ENCODE measurements at regions not wholly inside any gene's neighbourhood (a gene's known extent, or its start where the extent isn't known, plus 50 kb on each side); places are given as distances from the start of the nearest gene placed in this dataset.

GRCh38 chr3:127405791-127406190 lies 117.9 kb upstream of the PRR20G start:
- intact Hi-C loops (cut with micrococcal nuclease): no loop called here

- intact Hi-C loops (cut with micrococcal nuclease): no loop called here
Measured at GRCh38 chr3:127405010-127405598, 117.3 kb upstream of the PRR20G start.

- intact Hi-C loops (cut with micrococcal nuclease): no loop called here
Measured at GRCh38 chr3:127404221-127405009, 116.6 kb upstream of the PRR20G start.

GRCh38 chr3:127403795-127404194 lies 115.9 kb upstream of the PRR20G start:
- intact Hi-C loops (cut with micrococcal nuclease): no loop called here

GRCh38 chr3:127399154-127399553 lies 111.3 kb upstream of the PRR20G start:
- intact Hi-C loops (cut with micrococcal nuclease): no loop called here

GRCh38 chr3:127396473-127396872 lies 108.6 kb upstream of the PRR20G start:
- intact Hi-C loops (cut with micrococcal nuclease): no loop called here

GRCh38 chr3:127395663-127396355 lies 108.0 kb upstream of the PRR20G start:
- intact Hi-C loops (cut with micrococcal nuclease): no loop called here

GRCh38 chr3:127394984-127395662 lies 107.3 kb upstream of the PRR20G start:
- intact Hi-C loops (cut with micrococcal nuclease): no loop called here

- intact Hi-C loops (cut with micrococcal nuclease): no loop called here
Measured at GRCh38 chr3:127394031-127394430, 106.2 kb upstream of the PRR20G start.

- intact Hi-C loops (cut with micrococcal nuclease): no loop called here
Measured at GRCh38 chr3:127393131-127393820, 105.4 kb upstream of the PRR20G start.

- intact Hi-C loops (cut with micrococcal nuclease): no loop called here
Measured at GRCh38 chr3:127392156-127392490, 104.3 kb upstream of the PRR20G start.

GRCh38 chr3:127391436-127392155 lies 103.8 kb upstream of the PRR20G start:
- intact Hi-C loops (cut with micrococcal nuclease): no loop called here

GRCh38 chr3:127390365-127391025 lies 102.6 kb upstream of the PRR20G start:
- intact Hi-C loops (cut with micrococcal nuclease): no loop called here

GRCh38 chr3:127389913-127390312 lies 102.1 kb upstream of the PRR20G start:
- intact Hi-C loops (cut with micrococcal nuclease): no loop called here

- intact Hi-C loops (cut with micrococcal nuclease): no loop called here
Measured at GRCh38 chr3:127389420-127389819, 101.6 kb upstream of the PRR20G start.

GRCh38 chr3:127388427-127388826 lies 100.6 kb upstream of the PRR20G start:
- intact Hi-C loops (cut with micrococcal nuclease): no loop called here

GRCh38 chr3:127387556-127388153 lies 99.8 kb upstream of the PRR20G start:
- intact Hi-C loops (cut with micrococcal nuclease): no loop called here

GRCh38 chr3:127387119-127387518 lies 99.3 kb upstream of the PRR20G start:
- intact Hi-C loops (cut with micrococcal nuclease): no loop called here

- intact Hi-C loops (cut with micrococcal nuclease): no loop called here
Measured at GRCh38 chr3:127386490-127386889, 98.6 kb upstream of the PRR20G start.

GRCh38 chr3:127385540-127385870 lies 97.7 kb upstream of the PRR20G start:
- intact Hi-C loops (cut with micrococcal nuclease): no loop called here
